GM19452 (cell line): ENCODE measurements at regions not wholly inside any gene's neighbourhood (a gene's known extent, or its start where the extent isn't known, plus 50 kb on each side); places are given as distances from the start of the nearest gene placed in this dataset.

Experiments used
- ATAC-seq: cut with Tn5 transposase; IDR thresholded peaks from one replicate; pipeline ENCODE4 v1.9.1; 2021; ENCODE audit not compliant: unreplicated experiment

DNA sequence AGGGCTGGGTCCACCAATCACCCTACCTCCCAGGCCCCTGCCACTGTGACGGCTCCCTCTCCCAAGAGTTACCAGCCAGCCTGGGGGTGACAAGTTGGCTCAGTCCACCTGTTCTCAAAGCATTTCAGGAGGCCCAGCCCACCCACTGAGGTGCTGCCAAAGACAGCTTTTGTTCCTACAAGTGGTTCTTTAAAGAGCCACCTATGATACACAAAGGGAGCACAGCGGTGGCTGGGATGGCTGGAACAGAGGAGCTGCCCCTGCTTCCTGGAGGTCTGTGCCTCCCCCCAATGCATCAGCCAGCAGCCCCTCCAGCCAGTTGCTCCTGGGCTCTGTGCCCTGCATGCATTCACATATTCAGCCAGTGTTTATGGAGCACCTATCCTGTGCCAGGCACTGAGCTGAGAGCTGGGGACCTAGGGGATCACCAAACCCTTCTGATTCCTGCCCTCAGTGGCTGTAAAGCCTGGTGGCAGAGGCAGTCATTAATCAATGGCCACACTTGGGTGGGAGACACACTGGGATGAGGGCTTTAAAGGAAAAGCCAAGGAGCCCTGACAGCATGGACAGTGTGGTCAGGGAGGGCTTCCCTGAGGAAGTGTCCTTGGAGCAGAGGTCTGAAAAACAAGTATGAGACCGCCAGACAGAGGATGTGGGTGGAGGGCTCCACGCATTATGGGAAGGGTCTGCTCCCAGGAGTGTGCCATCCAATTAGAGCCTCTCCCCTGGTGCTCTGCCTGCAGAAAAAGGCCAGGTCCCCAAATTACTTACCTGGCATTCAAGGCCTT is 107.1 kb upstream of the LINGO1 start:
- ATAC-seq: no peak

- no peak for ATAC-seq
Observed at GRCh38 chr15:77738441-77739302, 106.0 kb upstream of the LINGO1 start.

- ATAC-seq: no peak
Observed at GRCh38 chr15:77738038-77738370, 105.3 kb upstream of the LINGO1 start.

- ATAC-seq: no peak
Observed at GRCh38 chr15:77737238-77738037, 104.7 kb upstream of the LINGO1 start.

- ATAC-seq: no peak
Observed at GRCh38 chr15:77734306-77734705, 101.6 kb upstream of the LINGO1 start.

GRCh38 chr15:77733579-77734300 is 101.0 kb upstream of the LINGO1 start:
- ATAC-seq: no peak

DNA sequence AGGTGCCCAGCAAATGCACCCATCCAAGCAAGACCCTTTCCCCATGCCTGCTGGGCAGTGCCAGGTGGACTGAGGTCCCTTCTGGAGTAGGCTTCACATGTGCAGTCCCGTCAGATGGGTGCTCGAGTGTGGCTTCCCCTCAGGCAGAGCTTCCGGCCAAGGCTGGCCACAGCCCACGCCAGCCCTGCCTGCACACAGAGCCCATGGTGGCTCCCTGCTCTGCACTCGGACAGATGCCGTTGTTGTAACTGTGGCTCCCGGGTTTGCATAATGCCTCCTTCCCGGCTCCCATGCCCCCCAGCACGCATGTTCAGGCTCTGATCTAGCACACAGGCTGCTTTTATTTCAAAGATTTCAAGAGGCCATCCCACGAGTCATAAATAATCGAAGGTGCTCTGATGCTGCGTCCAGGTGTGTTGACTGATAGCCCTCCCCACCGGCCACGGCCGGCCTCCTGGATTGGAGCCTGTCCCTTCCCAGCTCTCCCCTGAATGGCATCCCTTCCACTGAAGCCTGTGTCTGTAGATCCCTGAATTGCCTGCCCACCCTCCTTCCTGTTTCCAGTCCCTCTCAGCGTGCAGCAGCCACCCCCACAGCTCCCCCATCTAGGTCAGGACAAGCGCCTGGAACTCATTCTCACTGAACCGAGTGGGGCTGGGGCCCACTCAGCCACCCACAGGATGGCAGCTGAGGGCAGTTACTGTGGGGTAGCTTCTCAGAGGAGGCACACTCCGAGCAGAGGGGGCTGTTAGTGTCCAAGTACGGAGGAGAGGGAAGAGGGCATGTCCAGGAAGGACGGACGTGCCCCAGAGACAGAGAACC is 100.0 kb upstream of the LINGO1 start:
- ATAC-seq: no peak

GRCh38 chr15:77731945-77732344 is 99.2 kb upstream of the LINGO1 start:
- no peak for ATAC-seq

- no peak for ATAC-seq
Observed at GRCh38 chr15:77731067-77731466, 98.4 kb upstream of the LINGO1 start.

- ATAC-seq: no peak
Observed at GRCh38 chr15:77727635-77728304, 95.1 kb upstream of the LINGO1 start.

- ATAC-seq: no peak
Observed at GRCh38 chr15:77724715-77725114, 92.0 kb upstream of the LINGO1 start.

DNA sequence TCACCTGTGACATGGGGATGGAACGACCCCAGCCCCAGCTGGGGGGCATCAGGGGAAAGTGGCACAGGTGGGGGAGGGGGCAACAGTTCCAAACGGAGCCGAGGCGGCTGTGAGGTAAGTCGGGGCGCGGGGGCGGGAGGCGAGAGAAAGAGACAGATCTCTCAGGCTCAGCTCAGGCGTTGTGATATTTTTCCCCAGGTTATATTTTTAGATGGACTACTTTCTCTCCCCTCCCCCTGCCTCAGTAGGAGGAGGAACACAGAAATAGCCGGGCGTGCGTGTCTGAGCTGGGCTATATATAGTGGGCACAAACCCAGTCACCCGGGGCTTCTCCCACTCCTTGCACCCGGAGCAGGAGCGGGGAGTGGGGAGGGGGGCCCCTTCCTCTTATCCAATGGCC is 91.0 kb upstream of the LINGO1 start:
- no peak for ATAC-seq

DNA sequence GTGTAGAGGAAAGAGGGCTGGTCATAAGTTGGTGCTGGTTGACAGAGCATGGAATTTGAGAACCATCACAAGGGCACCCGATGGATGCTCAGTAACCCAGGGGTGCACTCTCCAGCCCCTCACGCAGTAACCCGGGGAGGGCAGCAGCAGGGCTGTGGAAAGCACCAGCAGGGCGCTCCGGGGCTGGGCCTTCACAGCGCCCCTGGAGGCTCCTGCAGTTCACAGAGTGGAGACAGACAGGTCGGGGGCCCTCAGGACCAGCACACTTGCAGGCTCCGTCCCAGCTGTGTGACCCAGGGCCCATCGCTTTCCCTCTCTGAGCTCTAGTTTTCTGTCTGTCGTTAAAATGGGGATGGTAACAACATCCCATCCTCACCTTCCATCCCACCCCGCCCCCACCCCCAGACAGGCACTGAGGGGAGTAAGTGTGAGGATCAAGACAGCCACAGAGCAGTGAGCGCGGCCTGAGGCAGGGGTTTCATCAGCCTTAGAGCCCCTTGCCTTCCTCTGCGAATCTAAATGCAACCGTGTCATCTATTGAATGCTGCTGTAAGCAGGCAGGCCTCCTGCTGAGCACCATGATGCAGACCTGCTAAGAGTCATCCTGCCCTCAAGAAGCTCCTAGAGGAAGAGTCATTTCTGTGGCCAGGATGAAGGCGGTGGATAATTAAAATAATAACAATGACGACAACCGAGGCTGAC is 90.2 kb upstream of the LINGO1 start:
- ATAC-seq: no peak

DNA sequence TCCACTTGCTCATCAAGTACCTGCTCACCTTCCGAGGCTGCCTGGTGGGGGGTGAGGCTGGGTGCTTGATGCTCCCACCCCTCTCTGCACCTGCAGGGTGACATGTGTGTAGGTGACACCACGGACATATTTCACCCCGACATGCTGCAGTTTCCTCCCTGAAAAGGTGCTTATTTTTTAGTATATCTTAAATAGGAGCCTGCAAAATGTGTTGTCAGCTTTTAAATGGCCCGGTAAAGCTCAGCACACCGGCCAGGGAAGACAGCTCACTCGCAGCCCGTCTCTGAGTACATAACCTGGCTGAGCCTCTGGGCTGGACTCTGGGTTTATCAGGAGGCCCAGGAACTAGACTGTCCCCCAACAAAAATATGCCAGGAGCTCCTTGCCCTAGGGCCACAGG is 89.3 kb upstream of the LINGO1 start:
- no peak for ATAC-seq

DNA sequence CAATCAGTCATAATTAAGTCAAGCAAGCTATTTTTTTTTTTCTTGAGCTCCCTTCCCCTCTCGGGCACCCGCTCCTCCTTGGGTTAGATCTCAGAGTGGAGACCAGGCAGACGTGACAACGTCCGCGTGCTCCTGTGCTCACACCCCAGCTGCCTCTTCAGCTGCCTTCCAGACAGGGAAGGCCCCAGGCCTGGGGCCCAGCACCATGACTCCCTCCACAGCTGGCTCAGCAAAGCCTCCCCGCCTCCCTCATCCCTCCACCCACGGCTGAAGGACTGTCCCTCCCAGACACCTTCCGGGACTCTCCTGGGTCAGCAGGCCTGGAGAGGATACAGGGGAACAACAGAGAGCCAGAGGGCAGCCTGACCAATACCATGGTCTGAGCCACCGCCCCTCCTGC is 87.9 kb upstream of the LINGO1 start:
- ATAC-seq: no peak

DNA sequence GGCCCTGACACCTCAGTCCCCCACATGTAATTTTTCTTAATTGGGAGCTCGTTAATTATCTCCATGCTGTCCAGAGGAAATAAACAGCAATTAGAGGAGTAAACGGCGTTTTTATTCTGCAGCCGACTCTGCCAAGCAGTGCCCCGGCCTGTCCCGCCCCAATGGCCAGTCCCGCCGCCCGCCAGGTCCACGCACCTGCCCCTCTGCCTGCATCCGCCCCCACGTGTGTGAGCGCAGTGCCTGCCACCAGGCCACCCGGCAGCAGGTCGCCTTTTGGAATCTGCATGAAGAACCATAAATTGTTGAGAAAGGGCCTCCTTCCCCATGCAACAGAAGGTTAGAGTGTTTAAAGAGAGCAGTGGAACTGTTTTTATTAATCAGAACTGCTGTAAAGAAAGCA is 87.5 kb upstream of the LINGO1 start:
- no peak for ATAC-seq

DNA sequence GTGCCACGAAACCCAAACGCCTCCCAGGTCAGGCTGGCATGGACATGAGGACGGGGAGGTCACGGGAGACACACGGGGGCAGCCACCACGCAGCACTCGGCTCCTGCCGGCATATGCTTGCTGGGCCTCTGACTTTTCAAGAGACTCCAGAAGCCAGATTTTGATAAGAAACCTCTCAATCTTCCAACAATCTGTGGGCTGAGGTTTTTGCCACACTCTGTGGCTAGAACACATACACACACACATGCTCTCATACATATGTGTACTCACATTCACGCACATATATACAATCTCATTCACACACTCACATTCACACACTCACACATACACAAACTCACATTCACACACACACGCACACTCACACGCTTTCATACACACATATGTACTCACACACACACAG is 86.7 kb upstream of the LINGO1 start:
- ATAC-seq: no peak

- no peak for ATAC-seq
Observed at GRCh38 chr15:77717333-77717990, 84.8 kb upstream of the LINGO1 start.
